ENCODE measurements at regions not wholly inside any gene's neighbourhood (a gene's known extent, or its start where the extent isn't known, plus 50 kb on each side); places are given as distances from the start of the nearest gene placed in this dataset.

GRCh38 chr18:72041313-72042032 is 502.7 kb downstream of the CBLN2 start:
- H3K27me3 ChIP-seq (ENCODE audit: insufficient read depth, low read length) = no peaks in the 10 kb centered on the region
- H3K27ac ChIP-seq (ENCODE audit: low read depth, low read length) = no peak overlapping the region
- no peak overlapping the region for H2AFZ ChIP-seq (ENCODE audit: insufficient read depth, low read length, poor library complexity)
- H2BK120ac ChIP-seq (ENCODE audit: insufficient read depth, low read length, poor library complexity) = no peak overlapping the region
- H4K8ac ChIP-seq (ENCODE audit: low read depth, low read length) = no peak overlapping the region
- H3K4me2 ChIP-seq (ENCODE audit: low read length) = no peak overlapping the region
- H3K79me1 ChIP-seq (ENCODE audit: low read length) = no peaks in the 10 kb centered on the region
- H2AK5ac ChIP-seq (ENCODE audit: low read length) = no peak overlapping the region
- no peak overlapping the region for H3K9ac ChIP-seq (ENCODE audit: low read length)
- no CpG with 5 or more reads among the region's 7 CpGs for WGBS (ENCODE audit: extremely low coverage, insufficient coverage, insufficient read length)
- H3K4ac ChIP-seq (ENCODE audit: low read depth, low read length) = no peak overlapping the region
- no peak overlapping the region for H4K91ac ChIP-seq (ENCODE audit: low read depth, low read length)
- DNase-seq = no peak
- H3K14ac ChIP-seq (ENCODE audit: low read length) = no peak overlapping the region
- no peak overlapping the region for H2BK12ac ChIP-seq (ENCODE audit: low read length)
- H3K4me1 ChIP-seq (ENCODE audit: control insufficient read depth in 1 of 2, insufficient read depth in 2 of 2, low read length in 2 of 2) = no peaks in the 10 kb centered on the region
- H3K23ac ChIP-seq (ENCODE audit: low read length) = no peak overlapping the region
- no peak overlapping the region for H2BK5ac ChIP-seq (ENCODE audit: low read depth, low read length, poor library complexity)
- H3K36me3 ChIP-seq (ENCODE audit: control insufficient read depth in 1 of 2, insufficient read depth in 2 of 2, low read length in 2 of 2) = no peaks in the 10 kb centered on the region
- H3K4me3 ChIP-seq (ENCODE audit: low read depth, low read length) = no peak overlapping the region
- no peak overlapping the region for H4K12ac ChIP-seq (ENCODE audit: low read depth, low read length)
- no peaks in the 10 kb centered on the region for H3K9me3 ChIP-seq (ENCODE audit: insufficient read depth, low read depth, low read length)
- no peaks in the 10 kb centered on the region for H3K79me2 ChIP-seq (ENCODE audit: control insufficient read depth, insufficient read depth, low read length, poor library complexity)
- no peak overlapping the region for H3K18ac ChIP-seq (ENCODE audit: low read length)

GRCh38 chr18:72013427-72013850 is 530.7 kb downstream of the CBLN2 start:
- no peaks in the 10 kb centered on the region for H3K9me3 ChIP-seq (ENCODE audit: insufficient read depth, low read depth, low read length)
- H4K12ac ChIP-seq (ENCODE audit: low read depth, low read length) = no peak overlapping the region
- no peak overlapping the region for H2BK12ac ChIP-seq (ENCODE audit: low read length)
- H3K18ac ChIP-seq (ENCODE audit: low read length) = no peak overlapping the region
- H4K8ac ChIP-seq (ENCODE audit: low read depth, low read length) = no peak overlapping the region
- no peak overlapping the region for H2BK120ac ChIP-seq (ENCODE audit: insufficient read depth, low read length, poor library complexity)
- H3K4me2 ChIP-seq (ENCODE audit: low read length) = no peak overlapping the region
- no CpG with 5 or more reads among the region's 4 CpGs for WGBS (ENCODE audit: extremely low coverage, insufficient coverage, insufficient read length)
- H3K27me3 ChIP-seq (ENCODE audit: insufficient read depth, low read length) = no peaks in the 10 kb centered on the region
- no peak overlapping the region for H2AFZ ChIP-seq (ENCODE audit: insufficient read depth, low read length, poor library complexity)
- H3K4me3 ChIP-seq (ENCODE audit: low read depth, low read length) = no peak overlapping the region
- no peaks in the 10 kb centered on the region for H3K36me3 ChIP-seq (ENCODE audit: control insufficient read depth in 1 of 2, insufficient read depth in 2 of 2, low read length in 2 of 2)
- no peaks in the 10 kb centered on the region for H3K79me2 ChIP-seq (ENCODE audit: control insufficient read depth, insufficient read depth, low read length, poor library complexity)
- H2AK5ac ChIP-seq (ENCODE audit: low read length) = no peak overlapping the region
- H3K23ac ChIP-seq (ENCODE audit: low read length) = no peak overlapping the region
- H3K14ac ChIP-seq (ENCODE audit: low read length) = no peak overlapping the region
- no peak overlapping the region for H2BK5ac ChIP-seq (ENCODE audit: low read depth, low read length, poor library complexity)
- H3K79me1 ChIP-seq (ENCODE audit: low read length) = no peaks in the 10 kb centered on the region
- H3K9ac ChIP-seq (ENCODE audit: low read length) = no peak overlapping the region
- no peak overlapping the region for H3K4ac ChIP-seq (ENCODE audit: low read depth, low read length)
- H4K91ac ChIP-seq (ENCODE audit: low read depth, low read length) = no peak overlapping the region
- no peak overlapping the region for H3K27ac ChIP-seq (ENCODE audit: low read depth, low read length)
- H3K4me1 ChIP-seq (ENCODE audit: control insufficient read depth in 1 of 2, insufficient read depth in 2 of 2, low read length in 2 of 2) = no peaks in the 10 kb centered on the region
- DNase-seq = no peak

DNA sequence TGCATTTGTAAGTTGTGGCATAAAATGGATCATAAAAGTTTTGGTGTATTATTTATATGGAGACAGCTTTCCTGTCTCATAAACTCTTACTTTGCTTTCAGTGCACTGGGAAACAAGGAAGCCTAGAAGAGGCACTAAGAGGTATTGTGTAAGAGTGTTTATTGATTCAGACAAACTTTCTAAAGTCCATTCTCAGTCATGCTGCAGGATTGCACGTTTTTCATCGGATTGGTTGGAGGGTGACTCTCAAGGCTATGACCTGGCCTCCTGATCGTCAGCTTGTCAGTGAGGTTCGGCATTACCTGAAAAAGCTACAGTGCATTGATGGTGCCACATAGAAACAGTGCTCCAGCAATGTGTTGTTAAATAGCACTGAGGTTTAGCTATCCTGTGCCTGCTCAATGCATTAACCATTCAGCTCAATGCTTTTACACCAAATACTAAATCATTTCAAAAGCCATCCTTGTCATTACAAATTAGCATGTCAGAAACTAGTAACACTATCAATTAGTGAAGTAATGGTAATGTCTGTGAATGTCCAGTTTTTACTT is 545.5 kb downstream of the CBLN2 start:
- H3K27ac ChIP-seq (ENCODE audit: low read depth, low read length) = no peak overlapping the region
- H2AK5ac ChIP-seq (ENCODE audit: low read length) = no peak overlapping the region
- H2BK5ac ChIP-seq (ENCODE audit: low read depth, low read length, poor library complexity) = no peak overlapping the region
- H3K23ac ChIP-seq (ENCODE audit: low read length) = peak overlapping the region; percentile 98
- no peaks in the 10 kb centered on the region for H3K9me3 ChIP-seq (ENCODE audit: insufficient read depth, low read depth, low read length)
- H3K4me1 ChIP-seq (ENCODE audit: control insufficient read depth in 1 of 2, insufficient read depth in 2 of 2, low read length in 2 of 2) = no peaks in the 10 kb centered on the region
- H3K14ac ChIP-seq (ENCODE audit: low read length) = no peak overlapping the region
- no CpG with 5 or more reads among the region's 4 CpGs for WGBS (ENCODE audit: extremely low coverage, insufficient coverage, insufficient read length)
- H3K79me1 ChIP-seq (ENCODE audit: low read length) = no peaks in the 10 kb centered on the region
- H3K4me2 ChIP-seq (ENCODE audit: low read length) = no peak overlapping the region
- H2BK12ac ChIP-seq (ENCODE audit: low read length) = no peak overlapping the region
- H3K27me3 ChIP-seq (ENCODE audit: insufficient read depth, low read length) = no peaks in the 10 kb centered on the region
- no peak overlapping the region for H3K4ac ChIP-seq (ENCODE audit: low read depth, low read length)
- no peak overlapping the region for H4K8ac ChIP-seq (ENCODE audit: low read depth, low read length)
- H4K12ac ChIP-seq (ENCODE audit: low read depth, low read length) = no peak overlapping the region
- H3K36me3 ChIP-seq (ENCODE audit: control insufficient read depth in 1 of 2, insufficient read depth in 2 of 2, low read length in 2 of 2) = no peaks in the 10 kb centered on the region
- H2AFZ ChIP-seq (ENCODE audit: insufficient read depth, low read length, poor library complexity) = no peak overlapping the region
- no peaks in the 10 kb centered on the region for H3K79me2 ChIP-seq (ENCODE audit: control insufficient read depth, insufficient read depth, low read length, poor library complexity)
- no peak overlapping the region for H3K18ac ChIP-seq (ENCODE audit: low read length)
- no peak overlapping the region for H4K91ac ChIP-seq (ENCODE audit: low read depth, low read length)
- H2BK120ac ChIP-seq (ENCODE audit: insufficient read depth, low read length, poor library complexity) = no peak overlapping the region
- H3K9ac ChIP-seq (ENCODE audit: low read length) = no peak overlapping the region
- H3K4me3 ChIP-seq (ENCODE audit: low read depth, low read length) = no peak overlapping the region
- DNase-seq = no peak

GRCh38 chr18:71995904-71996465 is 548.2 kb downstream of the CBLN2 start:
- no peak overlapping the region for H3K14ac ChIP-seq (ENCODE audit: low read length)
- no peak overlapping the region for H2AK5ac ChIP-seq (ENCODE audit: low read length)
- H3K79me1 ChIP-seq (ENCODE audit: low read length) = no peaks in the 10 kb centered on the region
- no peak overlapping the region for H2BK5ac ChIP-seq (ENCODE audit: low read depth, low read length, poor library complexity)
- no peak overlapping the region for H4K91ac ChIP-seq (ENCODE audit: low read depth, low read length)
- no peaks in the 10 kb centered on the region for H3K27me3 ChIP-seq (ENCODE audit: insufficient read depth, low read length)
- no peak overlapping the region for H3K23ac ChIP-seq (ENCODE audit: low read length)
- no peak overlapping the region for H3K27ac ChIP-seq (ENCODE audit: low read depth, low read length)
- no peaks in the 10 kb centered on the region for H3K9me3 ChIP-seq (ENCODE audit: insufficient read depth, low read depth, low read length)
- no peak overlapping the region for H4K8ac ChIP-seq (ENCODE audit: low read depth, low read length)
- no peak overlapping the region for H3K9ac ChIP-seq (ENCODE audit: low read length)
- no peak overlapping the region for H3K4ac ChIP-seq (ENCODE audit: low read depth, low read length)
- no CpG with 5 or more reads among the region's 1 CpG for WGBS (ENCODE audit: extremely low coverage, insufficient coverage, insufficient read length)
- no peaks in the 10 kb centered on the region for H3K36me3 ChIP-seq (ENCODE audit: control insufficient read depth in 1 of 2, insufficient read depth in 2 of 2, low read length in 2 of 2)
- H4K12ac ChIP-seq (ENCODE audit: low read depth, low read length) = no peak overlapping the region
- H2BK120ac ChIP-seq (ENCODE audit: insufficient read depth, low read length, poor library complexity) = no peak overlapping the region
- no peaks in the 10 kb centered on the region for H3K4me1 ChIP-seq (ENCODE audit: control insufficient read depth in 1 of 2, insufficient read depth in 2 of 2, low read length in 2 of 2)
- H3K79me2 ChIP-seq (ENCODE audit: control insufficient read depth, insufficient read depth, low read length, poor library complexity) = no peaks in the 10 kb centered on the region
- H2AFZ ChIP-seq (ENCODE audit: insufficient read depth, low read length, poor library complexity) = no peak overlapping the region
- no peak for DNase-seq
- H3K18ac ChIP-seq (ENCODE audit: low read length) = no peak overlapping the region
- H3K4me3 ChIP-seq (ENCODE audit: low read depth, low read length) = no peak overlapping the region
- no peak overlapping the region for H2BK12ac ChIP-seq (ENCODE audit: low read length)
- no peak overlapping the region for H3K4me2 ChIP-seq (ENCODE audit: low read length)
